ENCODE measurements at regions not wholly inside any gene's neighbourhood (a gene's known extent, or its start where the extent isn't known, plus 50 kb on each side); places are given as distances from the start of the nearest gene placed in this dataset.

- Histone ChIP-seq H3K9ac (ENCODE audit: control insufficient read depth, insufficient read depth, low read length) (no peak overlapping the region), H3K4me3 (no peak overlapping the region), H2AFZ (ENCODE audit: control insufficient read depth, low read depth, low read length) (no peak overlapping the region), H3K27ac (ENCODE audit: control insufficient read depth, insufficient read depth) (no peak overlapping the region), H3K27me3 (replicated peaks in 1 of 2; ENCODE audit: control insufficient read depth in 2 of 2, insufficient read depth in 2 of 2, low read length in 1 of 2) (no peaks in the 10 kb centered on the region), H3K79me2 (ENCODE audit: control insufficient read depth, insufficient read depth, low read length) (no peaks in the 10 kb centered on the region), H3K4me1 (ENCODE audit: control insufficient read depth, insufficient read depth, low read length) (no peaks in the 10 kb centered on the region), H3K36me3 (ENCODE audit: control insufficient read depth in 2 of 2, insufficient read depth in 2 of 2, low read length in 1 of 2) (no peaks in the 10 kb centered on the region), H3K4me2 (ENCODE audit: control insufficient read depth, insufficient read depth) (no peak overlapping the region), H3K9me3 (replicated peaks; ENCODE audit: control insufficient read depth, insufficient read depth, low read length) (no peaks in the 10 kb centered on the region; the same call in 2 of the 3 replicates), H4K20me1 (ENCODE audit: control insufficient read depth, insufficient read depth) (no peaks in the 10 kb centered on the region)
- ATAC-seq (no peak), DNase-seq (ENCODE audit: low read depth, low spot score) (no peak), FAIRE-seq (no peak)
- SMC1A ChIA-PET (ENCODE audit: uncharacterized antibody, unreplicated experiment), result no interaction called here
- POLR2A ChIA-PET, result interaction anchor here (0.6 kb wide), 1 partner anchor 12 kb away, joined by 5 read pairs; no protein-coding TSS in a partner anchor
- intact Hi-C loops (cut with micrococcal nuclease; ENCODE audit: unreplicated experiment) (no loop called here), in situ Hi-C loops (cut with MboI) (no loop called here)
- RAD21 ChIA-PET (ENCODE audit: unreplicated experiment), result no interaction called here
- no TSS peak for BruUV-seq (replicated peaks)
- CTCF ChIA-PET, result no interaction called here
- TF ChIP-seq CEBPB (IDR thresholded peaks at IDR 0.05; ENCODE audit: borderline replicate concordance in 1 of 2, low read depth in 2 of 2, low read length in 2 of 2) (no peak), SKIL (IDR thresholded peaks at IDR 0.05; ENCODE audit: low read depth, poor library complexity, severe bottlenecking) (no peak), NKRF (conservative IDR thresholded peaks at IDR 0.05) (no peak), NR2C2 (IDR thresholded peaks at IDR 0.05; ENCODE audit: borderline replicate concordance, control insufficient read depth, insufficient read length, low read depth) (no peak), RBBP5 (conservative IDR thresholded peaks at IDR 0.05) (no peak), ESRRA (IDR thresholded peaks at IDR 0.05; ENCODE audit: low read length) (no peak), RCOR1 (conservative IDR thresholded peaks at IDR 0.05; ENCODE audit: low read depth, low read length) (no peak), MYC (IDR thresholded peaks at IDR 0.05; ENCODE audit: insufficient read depth, insufficient read length, insufficient replicate concordance, low read length, severe bottlenecking) (no peak), YY1 (IDR thresholded peaks at IDR 0.05; ENCODE audit: low read depth, low read length) (no peak), REST (IDR thresholded peaks at IDR 0.05; ENCODE audit: low read depth, low read length) (no peak), ASH2L (IDR thresholded peaks at IDR 0.05; ENCODE audit: borderline replicate concordance, low read depth) (no peak), SMC3 (IDR thresholded peaks at IDR 0.05; ENCODE audit: borderline replicate concordance, low read length) (no peak), MTA3 (IDR thresholded peaks at IDR 0.05; ENCODE audit: borderline replicate concordance, low read length) (no peak)
Observed at GRCh38 chr18:38368886-38369285, 803.3 kb upstream of the CELF4 start.

Measured in GM12878 (cell line).